Colonic mucosa (tissue), 4 donors: ENCODE measurements at regions not wholly inside any gene's neighbourhood (a gene's known extent, or its start where the extent isn't known, plus 50 kb on each side); places are given as distances from the start of the nearest gene placed in this dataset.

Source experiments
- DNase-seq: peaks from one replicate; pipeline ENCODE4 v3.0.0-alpha.2; 2020
- H3K27ac ChIP-seq: fragments of 200-600 bp; one replicate; pipeline ENCODE4 v1.8.0; 2021
- H3K27me3 ChIP-seq: fragments of 200-600 bp; one replicate; pipeline ENCODE4 v1.8.0; 2021
- H3K36me3 ChIP-seq: fragments of 200-600 bp; one replicate; pipeline ENCODE4 v1.8.0; 2021
- H3K4me1 ChIP-seq: fragments of 200-600 bp; one replicate; pipeline ENCODE4 v1.8.0; 2021; ENCODE audit warnings: mild to moderate bottlenecking
- H3K4me3 ChIP-seq: fragments of 200-600 bp; one replicate; pipeline ENCODE4 v1.8.0; 2021
- H3K9ac ChIP-seq, 2 donors: one replicate each; pipeline ENCODE4 v1.7.0; 2013; ENCODE audit warnings: control low read depth in 2 of 2, low read depth in 2 of 2, low read length in 2 of 2
- H3K9me3 ChIP-seq: fragments of 200-600 bp; one replicate; pipeline ENCODE4 v1.8.0; 2021
- intact Hi-C: fragments of 100-400 bp; cut with DNase I; formaldehyde crosslinking; loops from one replicate; pipeline ENCODE4 v1.14.1; 2022
- TF ChIP-seq, protein P1 (sequence below): fragments of 200-600 bp; IDR thresholded peaks from one replicate; pipeline ENCODE4 v1.8.0; 2022; ENCODE audit warnings: antibody characterized with exemption, mild to moderate bottlenecking
- donor health status: healthy.
- donor health status: DM: no; HTN: no; CAD: no.
- donor health status: DM: no; HTN: no; CAD: no.

DNA sequence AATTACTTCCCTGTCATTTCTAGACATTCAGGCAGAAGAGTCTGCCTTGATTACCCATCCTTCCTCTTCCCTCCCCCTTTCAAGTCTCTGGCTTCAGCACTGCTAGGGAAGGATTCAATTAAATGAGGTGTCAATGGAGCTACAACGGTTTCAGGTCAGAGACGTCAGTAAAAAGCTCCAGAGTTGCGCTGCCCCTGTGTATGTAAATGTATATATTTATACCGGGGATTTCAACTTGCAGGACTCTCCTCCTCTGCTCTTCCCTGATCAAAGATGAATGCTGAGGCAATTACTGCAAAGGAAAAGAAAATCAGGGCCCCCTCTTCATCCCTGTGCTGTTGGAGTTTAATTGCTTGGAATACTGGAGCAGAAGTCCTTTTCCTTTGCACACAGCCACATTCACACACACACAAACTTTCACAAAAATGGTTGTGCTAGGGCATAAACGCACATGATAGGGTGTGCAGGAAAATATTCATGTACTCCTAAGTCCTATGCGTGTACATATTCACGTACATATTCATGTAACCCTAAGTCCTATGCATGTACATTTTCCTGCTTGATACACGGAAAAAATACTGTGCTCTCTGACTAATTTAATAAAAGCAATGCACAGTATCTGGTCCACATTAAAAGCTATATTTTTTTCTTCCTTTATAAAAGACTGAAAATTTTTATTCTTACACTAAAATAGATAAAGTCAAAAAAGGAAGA, 129.7 kb upstream of the PMFBP1 start:
- no peak overlapping the region for H3K4me3 ChIP-seq
- DNase-seq: no peak
- TF ChIP-seq, protein P1, sequence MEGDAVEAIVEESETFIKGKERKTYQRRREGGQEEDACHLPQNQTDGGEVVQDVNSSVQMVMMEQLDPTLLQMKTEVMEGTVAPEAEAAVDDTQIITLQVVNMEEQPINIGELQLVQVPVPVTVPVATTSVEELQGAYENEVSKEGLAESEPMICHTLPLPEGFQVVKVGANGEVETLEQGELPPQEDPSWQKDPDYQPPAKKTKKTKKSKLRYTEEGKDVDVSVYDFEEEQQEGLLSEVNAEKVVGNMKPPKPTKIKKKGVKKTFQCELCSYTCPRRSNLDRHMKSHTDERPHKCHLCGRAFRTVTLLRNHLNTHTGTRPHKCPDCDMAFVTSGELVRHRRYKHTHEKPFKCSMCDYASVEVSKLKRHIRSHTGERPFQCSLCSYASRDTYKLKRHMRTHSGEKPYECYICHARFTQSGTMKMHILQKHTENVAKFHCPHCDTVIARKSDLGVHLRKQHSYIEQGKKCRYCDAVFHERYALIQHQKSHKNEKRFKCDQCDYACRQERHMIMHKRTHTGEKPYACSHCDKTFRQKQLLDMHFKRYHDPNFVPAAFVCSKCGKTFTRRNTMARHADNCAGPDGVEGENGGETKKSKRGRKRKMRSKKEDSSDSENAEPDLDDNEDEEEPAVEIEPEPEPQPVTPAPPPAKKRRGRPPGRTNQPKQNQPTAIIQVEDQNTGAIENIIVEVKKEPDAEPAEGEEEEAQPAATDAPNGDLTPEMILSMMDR: no peak
- no peaks in the 10 kb centered on the region for H3K36me3 ChIP-seq
- H3K27ac ChIP-seq: no peak overlapping the region
- H3K27me3 ChIP-seq: no peaks in the 10 kb centered on the region
- intact Hi-C loops: no loop called here
- H3K9ac ChIP-seq: no peak overlapping the region
- H3K9me3 ChIP-seq: no peaks in the 10 kb centered on the region
- H3K4me1 ChIP-seq: no peaks in the 10 kb centered on the region

DNA sequence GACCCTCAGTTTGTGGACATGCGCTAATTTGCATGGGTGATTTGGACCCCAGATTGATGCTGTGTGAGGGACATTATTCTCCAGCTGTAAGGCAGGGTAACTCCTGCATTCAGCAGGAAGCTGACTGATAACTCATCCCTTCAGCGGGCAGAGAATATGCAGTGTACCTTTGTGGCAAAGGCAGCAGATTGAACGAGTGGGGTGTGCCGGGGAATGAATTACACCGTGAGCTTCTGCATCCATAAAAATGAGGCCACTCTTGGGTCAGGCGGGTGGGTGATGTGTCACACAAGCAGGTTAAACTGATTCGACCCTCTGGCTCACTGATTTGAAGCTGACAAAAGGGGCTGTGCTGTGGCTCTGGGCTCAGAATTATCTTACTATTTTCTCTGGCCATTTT, 128.9 kb upstream of the PMFBP1 start:
- intact Hi-C loops: no loop called here
- H3K36me3 ChIP-seq: no peaks in the 10 kb centered on the region
- no peak for DNase-seq

DNA sequence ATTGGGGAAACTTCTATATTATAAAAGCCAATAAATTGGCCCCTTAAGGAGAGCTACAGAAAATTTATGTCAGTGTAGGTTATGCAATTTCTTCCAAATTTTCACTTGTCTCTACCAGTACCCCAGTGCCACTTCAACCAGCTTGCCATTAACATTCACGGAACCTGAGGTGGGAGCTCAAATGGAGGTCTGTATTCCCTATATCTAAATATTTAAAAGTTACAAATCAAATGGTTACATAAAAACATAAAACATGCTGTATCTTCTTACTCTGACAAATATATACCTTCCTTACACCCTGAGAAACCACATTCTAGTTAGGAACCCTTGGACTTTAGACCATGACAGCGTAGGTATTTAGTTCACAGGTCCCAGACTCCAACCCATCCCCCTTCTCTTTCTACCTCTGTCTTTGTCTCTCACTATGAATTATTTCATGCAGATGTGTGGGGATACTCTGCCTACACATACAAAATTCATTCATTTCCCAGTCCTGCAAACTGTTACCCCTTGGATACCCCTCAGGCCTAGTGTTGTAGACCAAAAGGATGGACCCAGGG, 127.8 kb upstream of the PMFBP1 start:
- H3K27me3 ChIP-seq: no peaks in the 10 kb centered on the region
- no peak for DNase-seq
- TF ChIP-seq, protein P1: no peak
- no peaks in the 10 kb centered on the region for H3K9me3 ChIP-seq
- no peaks in the 10 kb centered on the region for H3K36me3 ChIP-seq
- H3K4me3 ChIP-seq: no peak overlapping the region
- no peak overlapping the region for H3K9ac ChIP-seq
- intact Hi-C loops: no loop called here
- no peak overlapping the region for H3K27ac ChIP-seq
- H3K4me1 ChIP-seq: no peaks in the 10 kb centered on the region

More for the DNA sequence above, 128.9 kb upstream of the PMFBP1 start:
- Histone ChIP-seq H3K9ac (no peak overlapping the region), H3K9me3 (no peaks in the 10 kb centered on the region), H3K4me3 (no peak overlapping the region), H3K27ac (no peak overlapping the region), H3K4me1 (no peaks in the 10 kb centered on the region), H3K27me3 (no peaks in the 10 kb centered on the region)
- TF ChIP-seq, protein P1: no peak

DNA sequence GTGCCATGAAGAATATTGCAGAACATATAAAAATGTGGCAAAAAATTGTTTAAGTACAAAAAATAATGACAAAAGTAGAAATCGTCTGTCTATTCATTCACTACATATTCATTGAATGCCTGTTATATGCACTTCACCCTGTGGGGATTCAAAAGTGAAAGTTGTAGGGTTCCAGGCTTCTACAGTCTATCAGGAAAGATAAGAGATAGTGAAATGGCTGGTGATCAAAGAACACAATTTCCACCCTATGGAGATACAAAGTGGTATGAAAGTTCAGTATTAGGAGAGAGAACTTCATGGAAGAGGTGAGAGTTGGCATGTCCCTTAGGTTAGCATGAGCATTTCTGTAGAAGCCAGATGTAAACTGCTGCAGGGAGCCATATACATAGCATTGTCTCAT, 127.0 kb upstream of the PMFBP1 start:
- no peaks in the 10 kb centered on the region for H3K27me3 ChIP-seq
- H3K4me3 ChIP-seq: no peak overlapping the region
- no peak overlapping the region for H3K27ac ChIP-seq
- no peak for DNase-seq
- no peaks in the 10 kb centered on the region for H3K9me3 ChIP-seq
- intact Hi-C loops: no loop called here
- H3K9ac ChIP-seq: no peak overlapping the region
- TF ChIP-seq, protein P1: no peak
- H3K4me1 ChIP-seq: no peaks in the 10 kb centered on the region
- no peaks in the 10 kb centered on the region for H3K36me3 ChIP-seq

DNA sequence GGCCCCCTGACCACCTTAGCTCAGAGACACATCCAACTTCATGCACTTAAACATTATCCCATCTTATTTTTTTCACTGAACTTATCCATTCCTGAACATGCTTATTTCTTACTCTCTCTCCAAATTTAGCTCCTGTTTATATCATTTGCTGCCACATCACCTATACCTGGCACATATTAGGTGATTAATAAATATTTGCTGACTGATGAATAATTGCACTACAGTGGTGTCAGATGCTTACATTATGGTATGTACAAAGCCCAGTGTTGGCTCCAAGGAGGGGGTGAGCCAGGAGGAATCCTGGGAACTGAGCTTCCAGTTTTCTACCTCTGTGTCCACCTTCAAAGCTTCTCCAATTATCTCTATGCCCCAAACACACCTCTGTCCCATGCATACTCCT, 124.0 kb upstream of the PMFBP1 start:
- H3K36me3 ChIP-seq: no peaks in the 10 kb centered on the region
- H3K9me3 ChIP-seq: no peaks in the 10 kb centered on the region
- no peak overlapping the region for H3K9ac ChIP-seq
- no peaks in the 10 kb centered on the region for H3K4me1 ChIP-seq
- no peak overlapping the region for H3K4me3 ChIP-seq
- no peaks in the 10 kb centered on the region for H3K27me3 ChIP-seq
- TF ChIP-seq, protein P1: no peak
- intact Hi-C loops: no loop called here
- no peak for DNase-seq
- H3K27ac ChIP-seq: no peak overlapping the region
